CD4-positive, alpha-beta memory T cell (primary cell): ENCODE measurements at regions not wholly inside any gene's neighbourhood (a gene's known extent, or its start where the extent isn't known, plus 50 kb on each side); places are given as distances from the start of the nearest gene placed in this dataset.
A peak's percentile ranks its signal among the peaks of the same experiment; 100 is the strongest.
"Not testable (repeated sequence)": the region's sequence is repeated elsewhere in the genome, so short reads cannot be mapped to it uniquely, and the experiment has no call there.

Source experiments
- CTCF ChIA-PET: fragments of 350-600 bp; sonication (Branson Sonifier 250); formaldehyde crosslinking; loops from one replicate; lab custom pipeline; 2021; ENCODE audit warnings: inconsistent platforms; ENCODE audit not compliant: partially characterized antibody; lab: Charles Lee
- POLR2A ChIA-PET: fragments of 350-600 bp; sonication (Branson Sonifier 250); formaldehyde crosslinking; loops from one replicate; lab custom pipeline; 2021; ENCODE audit not compliant: partially characterized antibody; lab: Charles Lee
- DNase-seq, 5 donors: peaks; one replicate each; pipeline versions ENCODE4 v3.0.0 to v3.0.0-alpha.2; 2020 to 2022; ENCODE audit warnings: mixed read lengths in 1 of 5
- H3K27ac ChIP-seq: one replicate; pipeline ENCODE4 v1.7.0; 2013; ENCODE audit warnings: low read depth, low read length
- H3K27me3 ChIP-seq: 2 replicates; pipeline ENCODE4 v1.7.0; 2013; ENCODE audit warnings: mild to moderate bottlenecking, low read length, moderate library complexity; ENCODE audit not compliant: insufficient read depth
- H3K36me3 ChIP-seq: 2 replicates; pipeline ENCODE4 v1.7.0; 2013; ENCODE audit warnings: mild to moderate bottlenecking, low read length, moderate library complexity; ENCODE audit not compliant: insufficient read depth
- H3K4me1 ChIP-seq: 2 replicates; pipeline ENCODE4 v1.7.0; 2013; ENCODE audit warnings: mild to moderate bottlenecking, low read length, moderate library complexity; ENCODE audit not compliant: insufficient read depth
- H3K4me3 ChIP-seq, 2 donors: one replicate each; pipeline ENCODE4 v1.7.0; 2013; ENCODE audit warnings: low read length in 2 of 2, mild to moderate bottlenecking in 1 of 2
- H3K9me3 ChIP-seq, 2 donors: one replicate each; pipeline ENCODE4 v1.7.0; 2013; ENCODE audit warnings: low read length in 2 of 2, control low read depth in 1 of 2; ENCODE audit not compliant: control insufficient read depth in 1 of 2
- H3K27ac Mint-ChIP-seq, 7 donors: one replicate each; pipeline ENCODE4 v1.8.0; 2020 to 2021; ENCODE audit warnings: mixed read lengths in 7 of 7, mild to moderate bottlenecking in 6 of 7, inconsistent platforms in 3 of 7, moderate library complexity in 3 of 7
- H3K27me3 Mint-ChIP-seq, 2 donors: one replicate each; pipeline ENCODE4 v1.8.0; 2020 to 2021; ENCODE audit warnings: mixed read lengths in 2 of 2
- H3K36me3 Mint-ChIP-seq, 2 donors: one replicate each; pipeline ENCODE4 v1.8.0; 2020 to 2021; ENCODE audit warnings: mixed read lengths in 2 of 2, inconsistent platforms in 1 of 2, mild to moderate bottlenecking in 1 of 2
- H3K4me1 Mint-ChIP-seq, 4 donors: one replicate each; pipeline ENCODE4 v1.8.0; 2020 to 2021; ENCODE audit warnings: mixed read lengths in 4 of 4, mild to moderate bottlenecking in 1 of 4
- H3K4me3 Mint-ChIP-seq, 8 donors: one replicate each; pipeline ENCODE4 v1.8.0; 2020 to 2021; ENCODE audit warnings: mixed read lengths in 8 of 8, mild to moderate bottlenecking in 7 of 8, moderate library complexity in 6 of 8, inconsistent platforms in 3 of 8
- H3K9me3 Mint-ChIP-seq, 8 donors: one replicate each; pipeline ENCODE4 v1.8.0; 2020 to 2021; ENCODE audit warnings: mixed read lengths in 8 of 8, mild to moderate bottlenecking in 5 of 8, inconsistent platforms in 3 of 8, moderate library complexity in 1 of 8
- intact Hi-C: fragments of 100-400 bp; cut with micrococcal nuclease; formaldehyde crosslinking; loops from one replicate; pipeline ENCODE4 v1.15.1; 2023

GRCh38 chr1:118812555-118812954 lies 175.6 kb downstream of the TBX15 start:
- no peak overlapping the region for H3K4me3 Mint-ChIP-seq
- CTCF ChIA-PET = no interaction called here
- Histone ChIP-seq H3K27ac (no peak overlapping the region), H3K9me3 (no peaks in the 10 kb centered on the region), H3K4me1 (no peaks in the 10 kb centered on the region), H3K36me3 (no peaks in the 10 kb centered on the region), H3K27me3 (no peaks in the 10 kb centered on the region), H3K4me3 (no peak overlapping the region)
- peaks cover 0 to 18% (median 5%) of the 10 kb centered on the region in 8 donors for H3K9me3 Mint-ChIP-seq
- DNase-seq = no peak
- H3K36me3 Mint-ChIP-seq = no peaks in the 10 kb centered on the region
- POLR2A ChIA-PET = no interaction called here
- peak overlapping the region in 1 of 7 donors; percentile 23 for H3K27ac Mint-ChIP-seq
- no peaks in the 10 kb centered on the region for H3K27me3 Mint-ChIP-seq
- no peaks in the 10 kb centered on the region for H3K4me1 Mint-ChIP-seq
- intact Hi-C loops = no loop called here

DNA sequence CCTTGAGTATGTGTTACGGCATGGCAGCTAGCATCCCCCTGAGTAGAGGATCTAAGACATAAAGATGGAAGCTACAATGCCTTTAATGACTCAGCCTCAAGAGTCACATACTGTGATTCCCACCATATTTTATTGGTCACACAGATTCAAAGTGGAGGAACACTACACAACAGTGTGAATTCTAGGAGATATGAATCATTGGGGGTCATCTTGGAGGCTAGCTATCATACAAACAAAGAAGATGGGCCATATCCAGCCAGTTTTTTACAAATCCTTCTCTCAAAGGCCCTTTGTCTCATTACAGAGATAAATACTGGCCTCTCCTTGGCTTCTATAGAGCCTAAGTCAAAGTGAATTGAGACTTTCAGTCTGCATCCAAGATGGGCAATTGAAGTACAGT lies 177.0 kb downstream of the TBX15 start:
- Mint-ChIP-seq H3K27me3 (no peaks in the 10 kb centered on the region), H3K9me3 (peaks cover 0 to 18% (median 6%) of the 10 kb centered on the region in 8 donors), H3K27ac (no peak overlapping the region), H3K36me3 (no peaks in the 10 kb centered on the region), H3K4me3 (no peak overlapping the region), H3K4me1 (no peaks in the 10 kb centered on the region)
- ChIA-PET CTCF (no interaction called here), POLR2A (no interaction called here)
- no peaks in the 10 kb centered on the region for H3K36me3 ChIP-seq
- no peak overlapping the region for H3K27ac ChIP-seq
- H3K9me3 ChIP-seq = no peaks in the 10 kb centered on the region
- H3K4me1 ChIP-seq = no peaks in the 10 kb centered on the region
- no peak overlapping the region for H3K4me3 ChIP-seq
- no peak for DNase-seq
- no peaks in the 10 kb centered on the region for H3K27me3 ChIP-seq
- intact Hi-C loops = no loop called here

- no peak overlapping the region for H3K27ac ChIP-seq
- H3K36me3 ChIP-seq = no peaks in the 10 kb centered on the region
- H3K4me3 ChIP-seq = no peak overlapping the region
- H3K27me3 Mint-ChIP-seq = no peaks in the 10 kb centered on the region
- no peak for DNase-seq
- CTCF ChIA-PET = no interaction called here
- no peaks in the 10 kb centered on the region for H3K4me1 ChIP-seq
- H3K4me1 Mint-ChIP-seq = no peaks in the 10 kb centered on the region
- POLR2A ChIA-PET = no interaction called here
- no peak overlapping the region for H3K27ac Mint-ChIP-seq
- peaks cover 0 to 22% (median 8%) of the 10 kb centered on the region in 8 donors for H3K9me3 Mint-ChIP-seq
- intact Hi-C loops = no loop called here
- no peaks in the 10 kb centered on the region for H3K36me3 Mint-ChIP-seq
- no peaks in the 10 kb centered on the region for H3K27me3 ChIP-seq
- no peaks in the 10 kb centered on the region for H3K9me3 ChIP-seq
- H3K4me3 Mint-ChIP-seq = no peak overlapping the region
Observed at GRCh38 chr1:118809586-118809985, 178.6 kb downstream of the TBX15 start.

- POLR2A ChIA-PET, H3K27me3 Mint-ChIP-seq, DNase-seq, intact Hi-C loops, H3K4me3 Mint-ChIP-seq, H3K9me3 ChIP-seq, H3K27ac Mint-ChIP-seq, H3K4me1 Mint-ChIP-seq, H3K36me3 Mint-ChIP-seq, H3K36me3 ChIP-seq, H3K4me1 ChIP-seq, H3K27ac ChIP-seq, H3K27me3 ChIP-seq, CTCF ChIA-PET, H3K4me3 ChIP-seq: not testable (repeated sequence)
- peaks cover 2 to 18% (median 7%) of the 10 kb centered on the region in 8 donors for H3K9me3 Mint-ChIP-seq
Observed at GRCh38 chr1:118803128-118803527, 185.0 kb downstream of the TBX15 start.

DNA sequence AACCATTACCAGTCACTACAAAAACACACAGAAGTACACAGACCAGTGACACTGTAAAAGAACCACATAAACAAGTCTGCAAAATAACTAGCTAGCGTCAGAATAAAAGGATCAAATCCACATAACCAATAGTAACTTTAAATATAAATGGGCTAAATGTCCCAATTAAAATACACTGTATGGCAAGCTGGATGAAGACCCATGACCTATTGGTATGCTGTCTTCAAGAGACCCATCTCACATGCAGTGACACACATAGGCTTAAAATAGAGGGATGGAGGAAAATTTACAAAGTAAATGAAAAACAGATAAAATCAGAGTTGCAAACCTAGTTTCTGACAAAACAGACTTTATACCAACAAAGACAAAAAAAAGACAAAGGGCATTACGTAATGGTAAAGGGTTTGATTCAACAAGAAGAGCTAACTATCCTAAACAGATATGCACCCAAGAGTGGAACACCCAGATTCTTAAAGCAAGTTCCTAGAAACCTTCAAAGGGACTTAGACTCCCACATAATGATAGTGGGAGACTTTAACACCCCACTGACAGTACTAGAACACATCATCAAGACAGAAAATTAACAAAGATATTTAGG lies 196.9 kb downstream of the TBX15 start:
- no peaks in the 10 kb centered on the region for H3K4me1 Mint-ChIP-seq
- H3K27ac ChIP-seq = no peak overlapping the region
- DNase-seq = no peak
- H3K27ac Mint-ChIP-seq = no peak overlapping the region
- no peaks in the 10 kb centered on the region for H3K4me1 ChIP-seq
- POLR2A ChIA-PET = no interaction called here
- CTCF ChIA-PET = no interaction called here
- H3K9me3 Mint-ChIP-seq = peaks cover 0 to 33% (median 22%) of the 10 kb centered on the region in 8 donors
- H3K4me3 ChIP-seq = no peak overlapping the region
- intact Hi-C loops = no loop called here
- peaks cover 0 to 10% of the 10 kb centered on the region in 2 donors for H3K9me3 ChIP-seq
- no peaks in the 10 kb centered on the region for H3K27me3 ChIP-seq
- no peaks in the 10 kb centered on the region for H3K36me3 ChIP-seq
- H3K36me3 Mint-ChIP-seq = no peaks in the 10 kb centered on the region
- no peaks in the 10 kb centered on the region for H3K27me3 Mint-ChIP-seq
- no peak overlapping the region for H3K4me3 Mint-ChIP-seq

DNA sequence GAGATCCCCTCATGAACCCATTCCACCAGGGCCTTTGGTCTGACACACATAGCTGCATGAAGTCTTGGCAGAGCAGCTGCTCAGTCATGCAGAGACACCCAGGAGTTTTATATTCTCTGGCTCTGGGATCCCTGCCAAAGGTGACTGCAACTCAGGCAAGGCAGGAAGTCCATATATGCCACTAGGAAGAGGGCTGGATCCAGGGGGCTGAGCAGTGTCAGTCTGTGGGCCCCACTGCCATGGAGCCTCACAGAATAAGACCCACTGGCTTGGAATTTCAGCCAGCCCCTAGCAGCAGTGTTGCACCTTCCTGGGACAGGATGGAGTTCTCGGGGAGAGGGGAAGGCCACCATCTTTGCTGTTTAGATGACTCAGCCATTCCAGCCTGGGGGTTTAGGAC lies 199.7 kb downstream of the TBX15 start:
- POLR2A ChIA-PET = no interaction called here
- H3K27ac ChIP-seq = no peak overlapping the region
- H3K9me3 ChIP-seq = peaks cover 0 to 14% of the 10 kb centered on the region in 2 donors
- no peak for DNase-seq
- no peaks in the 10 kb centered on the region for H3K36me3 Mint-ChIP-seq
- H3K4me1 Mint-ChIP-seq = no peaks in the 10 kb centered on the region
- H3K4me3 Mint-ChIP-seq = no peak overlapping the region
- CTCF ChIA-PET = no interaction called here
- H3K27ac Mint-ChIP-seq = no peak overlapping the region
- H3K27me3 Mint-ChIP-seq = no peaks in the 10 kb centered on the region
- peaks cover 3 to 41% (median 22%) of the 10 kb centered on the region in 8 donors for H3K9me3 Mint-ChIP-seq
- intact Hi-C loops = no loop called here
- H3K4me1 ChIP-seq = no peaks in the 10 kb centered on the region
- no peak overlapping the region for H3K4me3 ChIP-seq
- no peaks in the 10 kb centered on the region for H3K36me3 ChIP-seq
- H3K27me3 ChIP-seq = no peaks in the 10 kb centered on the region

- H3K4me1 Mint-ChIP-seq = no peaks in the 10 kb centered on the region
Observed at GRCh38 chr1:118786454-118787155, 201.5 kb downstream of the TBX15 start.

More at GRCh38 chr1:118786454-118787155, 201.5 kb downstream of the TBX15 start:
- H3K4me1 ChIP-seq = no peaks in the 10 kb centered on the region
- H3K27ac ChIP-seq = no peak overlapping the region
- ChIA-PET POLR2A (no interaction called here), CTCF (no interaction called here)
- Mint-ChIP-seq H3K27me3 (no peaks in the 10 kb centered on the region), H3K4me3 (no peak overlapping the region), H3K36me3 (no peaks in the 10 kb centered on the region), H3K27ac (no peak overlapping the region), H3K9me3 (peaks cover 3 to 29% (median 21%) of the 10 kb centered on the region in 8 donors)
- no peaks in the 10 kb centered on the region for H3K36me3 ChIP-seq
- intact Hi-C loops = no loop called here
- no peak for DNase-seq
- H3K9me3 ChIP-seq = peaks cover 0 to 14% of the 10 kb centered on the region in 2 donors
- H3K27me3 ChIP-seq = no peaks in the 10 kb centered on the region
- no peak overlapping the region for H3K4me3 ChIP-seq
